Peyer's patch (tissue), 4 donors: ENCODE measurements at regions not wholly inside any gene's neighbourhood (a gene's known extent, or its start where the extent isn't known, plus 50 kb on each side); places are given as distances from the start of the nearest gene placed in this dataset.
A peak's percentile ranks its signal among the peaks of the same experiment; 100 is the strongest.

Source experiments
- DNase-seq, 3 donors: peaks; one replicate each; pipeline ENCODE4 v3.0.0-alpha.2; 2017 to 2019
- H3K27ac ChIP-seq, 4 donors: fragments of 200-600 bp; sonication (generic); one replicate each; pipeline ENCODE4 v1.5.1; 2016 to 2019
- H3K27me3 ChIP-seq, 2 donors: fragments of 200-600 bp; sonication (generic); one replicate each; pipeline ENCODE4 v1.5.1; 2019
- H3K36me3 ChIP-seq, 3 donors: fragments of 200-600 bp; sonication (generic); one replicate each; pipeline ENCODE4 v1.5.1; 2016 to 2019
- H3K4me1 ChIP-seq, 4 donors: fragments of 200-600 bp; sonication (generic); one replicate each; pipeline ENCODE4 v1.5.1; 2016 to 2019
- H3K4me3 ChIP-seq, 4 donors: fragments of 200-600 bp; sonication (generic); 1 replicate in 3 of 4; 2 replicates in 1 of 4; pipeline ENCODE4 v1.5.1; 2016 to 2019; ENCODE audit warnings: mild to moderate bottlenecking in 1 of 4
- H3K9me3 ChIP-seq, 4 donors: fragments of 200-600 bp; sonication (generic); one replicate each; pipeline ENCODE4 v1.5.1; 2016 to 2019; ENCODE audit warnings: mild to moderate bottlenecking in 1 of 4
- POLR2A ChIP-seq, 2 donors: fragments of 450-650 bp; IDR thresholded peaks; one replicate each; pipeline ENCODE4 v1.5.1; 2017; ENCODE audit warnings: antibody characterized with exemption in 2 of 2, mild to moderate bottlenecking in 2 of 2, moderate library complexity in 2 of 2
- TF ChIP-seq, protein P1 (sequence below), 6 experiments: fragments of 450-650 bp in 4 of 6; fragments of 200-600 bp in 2 of 6; sonication (generic) in 1 of 6; IDR thresholded peaks; one replicate each; pipeline ENCODE4 v1.5.1; 2017 to 2019; ENCODE audit warnings: antibody characterized with exemption in 6 of 6, mild to moderate bottlenecking in 3 of 6, moderate library complexity in 1 of 6

DNA sequence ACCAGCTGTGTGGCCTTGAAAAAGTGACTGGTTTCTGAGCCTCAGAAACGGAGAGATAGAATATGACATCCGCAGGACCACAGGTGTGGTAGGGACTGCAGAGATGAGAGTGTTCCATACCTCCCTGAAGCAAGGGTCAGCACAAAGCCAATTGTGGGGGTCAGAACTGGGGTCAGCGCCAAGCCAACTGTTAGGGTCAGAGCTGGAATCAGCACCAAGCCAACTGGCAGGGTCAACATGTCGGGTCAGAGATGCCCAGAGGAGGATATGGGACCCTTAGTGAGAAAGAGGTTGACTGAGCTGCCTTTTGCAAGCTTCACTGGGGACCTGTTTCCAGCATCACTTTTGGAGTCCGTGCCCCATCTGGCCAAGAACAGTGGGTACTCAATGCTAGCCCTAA, 93.9 kb downstream of the MATN1 start:
- no peaks in the 10 kb centered on the region for H3K36me3 ChIP-seq
- no peak overlapping the region for H3K27ac ChIP-seq
- no peaks in the 10 kb centered on the region for H3K27me3 ChIP-seq
- no peak overlapping the region for H3K4me3 ChIP-seq
- peaks cover 0 to 10% (median 0%) of the 10 kb centered on the region in 4 donors for H3K9me3 ChIP-seq
- TF ChIP-seq, protein P1, sequence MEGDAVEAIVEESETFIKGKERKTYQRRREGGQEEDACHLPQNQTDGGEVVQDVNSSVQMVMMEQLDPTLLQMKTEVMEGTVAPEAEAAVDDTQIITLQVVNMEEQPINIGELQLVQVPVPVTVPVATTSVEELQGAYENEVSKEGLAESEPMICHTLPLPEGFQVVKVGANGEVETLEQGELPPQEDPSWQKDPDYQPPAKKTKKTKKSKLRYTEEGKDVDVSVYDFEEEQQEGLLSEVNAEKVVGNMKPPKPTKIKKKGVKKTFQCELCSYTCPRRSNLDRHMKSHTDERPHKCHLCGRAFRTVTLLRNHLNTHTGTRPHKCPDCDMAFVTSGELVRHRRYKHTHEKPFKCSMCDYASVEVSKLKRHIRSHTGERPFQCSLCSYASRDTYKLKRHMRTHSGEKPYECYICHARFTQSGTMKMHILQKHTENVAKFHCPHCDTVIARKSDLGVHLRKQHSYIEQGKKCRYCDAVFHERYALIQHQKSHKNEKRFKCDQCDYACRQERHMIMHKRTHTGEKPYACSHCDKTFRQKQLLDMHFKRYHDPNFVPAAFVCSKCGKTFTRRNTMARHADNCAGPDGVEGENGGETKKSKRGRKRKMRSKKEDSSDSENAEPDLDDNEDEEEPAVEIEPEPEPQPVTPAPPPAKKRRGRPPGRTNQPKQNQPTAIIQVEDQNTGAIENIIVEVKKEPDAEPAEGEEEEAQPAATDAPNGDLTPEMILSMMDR (IDR thresholded peaks at IDR 0.05): no peak
- TF ChIP-seq POLR2A (IDR thresholded peaks at IDR 0.05): no peak
- DNase-seq: no peak
- H3K4me1 ChIP-seq: no peaks in the 10 kb centered on the region

- H3K27ac ChIP-seq: no peak overlapping the region
- no peaks in the 10 kb centered on the region for H3K27me3 ChIP-seq
- DNase-seq: peak in 1 of 3 donors; percentile 11
- H3K36me3 ChIP-seq: no peaks in the 10 kb centered on the region
- no peak overlapping the region for H3K4me3 ChIP-seq
- TF ChIP-seq, protein P1 (IDR thresholded peaks at IDR 0.05): no peak
- TF ChIP-seq POLR2A (IDR thresholded peaks at IDR 0.05): no peak
- no peaks in the 10 kb centered on the region for H3K4me1 ChIP-seq
- H3K9me3 ChIP-seq: peaks cover 0 to 10% (median 0%) of the 10 kb centered on the region in 4 donors
Observed at GRCh38 chr1:30627994-30628393, 95.4 kb downstream of the MATN1 start.

- Histone ChIP-seq H3K9me3 (peaks cover 0 to 10% (median 0%) of the 10 kb centered on the region in 4 donors), H3K27me3 (no peaks in the 10 kb centered on the region), H3K27ac (no peak overlapping the region), H3K4me3 (no peak overlapping the region), H3K36me3 (no peaks in the 10 kb centered on the region), H3K4me1 (no peaks in the 10 kb centered on the region)
- DNase-seq: no peak
- no peak for TF ChIP-seq POLR2A (IDR thresholded peaks at IDR 0.05)
- TF ChIP-seq, protein P1 (IDR thresholded peaks at IDR 0.05): no peak
Observed at GRCh38 chr1:30627206-30627605, 96.2 kb downstream of the MATN1 start.

GRCh38 chr1:30623431-30623830, 100.0 kb downstream of the MATN1 start:
- Histone ChIP-seq H3K36me3 (no peaks in the 10 kb centered on the region), H3K4me1 (no peaks in the 10 kb centered on the region), H3K27ac (no peak overlapping the region), H3K9me3 (peaks cover 0 to 10% (median 0%) of the 10 kb centered on the region in 4 donors), H3K4me3 (no peak overlapping the region), H3K27me3 (no peaks in the 10 kb centered on the region)
- DNase-seq: no peak
- TF ChIP-seq, protein P1 (IDR thresholded peaks at IDR 0.05): no peak
- TF ChIP-seq POLR2A (IDR thresholded peaks at IDR 0.05): no peak

DNA sequence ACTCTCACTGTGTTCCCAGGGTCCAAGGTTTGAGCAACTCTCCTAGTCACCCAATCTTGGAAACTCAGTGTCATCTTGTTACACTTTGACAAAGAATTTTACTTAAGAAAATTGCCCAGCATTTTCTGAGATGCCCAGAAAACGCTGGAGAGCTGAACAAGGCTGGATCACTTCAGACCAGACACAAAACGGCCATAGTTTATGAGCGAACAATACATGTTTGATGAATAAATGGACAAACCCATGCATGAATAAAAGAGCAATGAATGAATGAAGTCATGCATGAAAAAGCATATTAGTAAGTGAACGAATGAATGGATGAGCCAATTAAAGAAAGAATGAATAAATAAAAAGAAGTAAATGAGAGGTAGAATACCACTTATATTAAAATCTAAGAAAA, 103.8 kb downstream of the MATN1 start:
- Histone ChIP-seq H3K27ac (no peak overlapping the region), H3K27me3 (no peaks in the 10 kb centered on the region), H3K9me3 (no peaks in the 10 kb centered on the region), H3K4me3 (no peak overlapping the region), H3K4me1 (no peaks in the 10 kb centered on the region), H3K36me3 (no peaks in the 10 kb centered on the region)
- DNase-seq: no peak
- no peak for TF ChIP-seq POLR2A (IDR thresholded peaks at IDR 0.05)

DNA sequence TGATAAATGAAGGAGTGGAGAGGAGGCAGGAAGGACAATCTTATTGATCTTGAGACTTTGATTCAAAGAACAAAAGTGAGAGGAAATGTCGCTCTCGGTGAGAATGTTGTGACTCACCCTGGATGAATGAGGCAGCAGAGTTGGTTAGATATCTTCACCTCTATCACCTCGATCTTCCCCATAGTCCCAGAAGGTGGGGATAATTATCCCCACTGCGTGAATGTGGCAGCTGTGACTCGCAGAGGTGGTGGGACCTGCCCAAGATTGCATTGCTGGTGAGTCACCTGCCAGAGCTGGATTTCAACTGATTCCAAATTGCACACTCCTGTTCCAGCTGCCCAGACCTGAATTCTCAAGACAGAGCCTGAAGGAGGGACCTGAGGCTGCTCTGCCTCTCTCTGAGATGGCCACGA, 105.0 kb downstream of the MATN1 start:
- no peaks in the 10 kb centered on the region for H3K4me1 ChIP-seq
- no peak for TF ChIP-seq POLR2A (IDR thresholded peaks at IDR 0.05)
- TF ChIP-seq, protein P1 (IDR thresholded peaks at IDR 0.05): no peak
- no peaks in the 10 kb centered on the region for H3K9me3 ChIP-seq
- no peaks in the 10 kb centered on the region for H3K36me3 ChIP-seq
- no peak overlapping the region for H3K4me3 ChIP-seq
- no peak overlapping the region for H3K27ac ChIP-seq
- H3K27me3 ChIP-seq: no peaks in the 10 kb centered on the region
- DNase-seq: no peak
